ENCODE measurements at regions not wholly inside any gene's neighbourhood (a gene's known extent, or its start where the extent isn't known, plus 50 kb on each side); places are given as distances from the start of the nearest gene placed in this dataset.
A peak's percentile ranks its signal among the peaks of the same experiment; 100 is the strongest.

DNA sequence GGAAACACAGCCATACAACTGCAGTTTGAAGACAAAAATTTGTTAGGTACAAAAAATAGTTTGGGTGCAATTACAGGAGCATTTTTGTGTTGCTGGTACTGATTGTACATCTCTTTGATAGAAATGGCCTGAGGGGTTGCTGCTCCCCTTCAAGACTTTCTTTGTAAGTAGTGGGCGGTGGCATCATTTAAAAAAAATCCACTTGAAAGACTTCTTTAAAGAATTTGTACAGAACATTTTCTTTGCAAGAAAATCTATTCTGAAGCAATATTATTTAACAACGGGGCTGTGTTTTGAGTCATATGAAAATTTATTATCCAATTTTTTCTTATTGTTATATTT, 144.1 kb upstream of the CAV2 start:
- H3K4me1 ChIP-seq: peaks cover 51% of the 10 kb centered on the region
- no peaks in the 10 kb centered on the region for H3K9me3 ChIP-seq
- H3K27me3 ChIP-seq: no peaks in the 10 kb centered on the region
- H3K4me3 ChIP-seq: peak overlapping the region; percentile 13 to 31
- no peaks in the 10 kb centered on the region for H3K36me3 ChIP-seq
- TF ChIP-seq, protein P1, sequence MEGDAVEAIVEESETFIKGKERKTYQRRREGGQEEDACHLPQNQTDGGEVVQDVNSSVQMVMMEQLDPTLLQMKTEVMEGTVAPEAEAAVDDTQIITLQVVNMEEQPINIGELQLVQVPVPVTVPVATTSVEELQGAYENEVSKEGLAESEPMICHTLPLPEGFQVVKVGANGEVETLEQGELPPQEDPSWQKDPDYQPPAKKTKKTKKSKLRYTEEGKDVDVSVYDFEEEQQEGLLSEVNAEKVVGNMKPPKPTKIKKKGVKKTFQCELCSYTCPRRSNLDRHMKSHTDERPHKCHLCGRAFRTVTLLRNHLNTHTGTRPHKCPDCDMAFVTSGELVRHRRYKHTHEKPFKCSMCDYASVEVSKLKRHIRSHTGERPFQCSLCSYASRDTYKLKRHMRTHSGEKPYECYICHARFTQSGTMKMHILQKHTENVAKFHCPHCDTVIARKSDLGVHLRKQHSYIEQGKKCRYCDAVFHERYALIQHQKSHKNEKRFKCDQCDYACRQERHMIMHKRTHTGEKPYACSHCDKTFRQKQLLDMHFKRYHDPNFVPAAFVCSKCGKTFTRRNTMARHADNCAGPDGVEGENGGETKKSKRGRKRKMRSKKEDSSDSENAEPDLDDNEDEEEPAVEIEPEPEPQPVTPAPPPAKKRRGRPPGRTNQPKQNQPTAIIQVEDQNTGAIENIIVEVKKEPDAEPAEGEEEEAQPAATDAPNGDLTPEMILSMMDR (IDR thresholded peaks at IDR 0.05): no peak
- TF ChIP-seq POLR2AphosphoS5 (IDR thresholded peaks at IDR 0.05; ENCODE audit: insufficient read depth in 1 of 2, low read depth in 1 of 2): no peak
- TF ChIP-seq POLR2A (IDR thresholded peaks at IDR 0.05): no peak
- no peak for DNase-seq (ENCODE audit: extremely low spot score in 2 of 2)
- H3K27ac ChIP-seq: peak overlapping the region; percentile 68
- intact Hi-C loops (cut with DNase I): no loop called here

DNA sequence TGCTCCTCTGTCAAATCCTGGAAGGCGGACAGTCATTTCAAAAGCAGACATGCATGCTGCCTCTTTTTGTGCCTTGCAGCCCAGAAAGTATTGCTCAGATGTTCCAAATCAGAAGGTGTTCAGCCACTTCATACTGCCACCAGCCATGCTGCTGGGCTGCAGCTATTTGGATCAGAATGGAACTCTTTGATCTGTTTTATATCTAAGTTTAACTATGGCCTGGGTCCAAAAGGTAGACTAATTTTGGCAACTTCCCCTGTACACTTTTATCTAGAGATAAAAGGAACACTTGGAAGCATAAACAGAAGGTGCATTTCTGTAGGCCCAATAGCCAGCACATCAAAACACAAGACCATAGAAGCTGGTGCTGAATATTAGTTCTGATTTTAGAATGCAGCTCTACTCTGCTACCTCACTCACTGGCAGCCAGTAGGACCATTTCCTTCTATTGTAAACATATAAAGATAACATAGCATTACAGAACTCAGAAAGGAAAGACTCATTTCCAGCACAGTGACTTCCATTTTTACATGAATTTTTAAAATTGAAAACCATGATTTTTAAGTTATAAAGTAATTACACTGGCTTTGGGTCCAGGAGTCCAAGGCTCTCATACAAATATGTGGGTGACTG, 143.1 kb upstream of the CAV2 start:
- DNase-seq (ENCODE audit: extremely low spot score in 2 of 2): no peak
- Histone ChIP-seq H3K27me3 (no peaks in the 10 kb centered on the region), H3K27ac (peak overlapping the region; percentile 68), H3K36me3 (no peaks in the 10 kb centered on the region), H3K9me3 (no peaks in the 10 kb centered on the region), H3K4me3 (no peak overlapping the region), H3K4me1 (peaks cover 51% of the 10 kb centered on the region)
- TF ChIP-seq, protein P1 (IDR thresholded peaks at IDR 0.05): no peak
- no peak for TF ChIP-seq POLR2A (IDR thresholded peaks at IDR 0.05)
- no peak for TF ChIP-seq POLR2AphosphoS5 (IDR thresholded peaks at IDR 0.05; ENCODE audit: insufficient read depth in 1 of 2, low read depth in 1 of 2)
- intact Hi-C loops (cut with DNase I): no loop called here

DNA sequence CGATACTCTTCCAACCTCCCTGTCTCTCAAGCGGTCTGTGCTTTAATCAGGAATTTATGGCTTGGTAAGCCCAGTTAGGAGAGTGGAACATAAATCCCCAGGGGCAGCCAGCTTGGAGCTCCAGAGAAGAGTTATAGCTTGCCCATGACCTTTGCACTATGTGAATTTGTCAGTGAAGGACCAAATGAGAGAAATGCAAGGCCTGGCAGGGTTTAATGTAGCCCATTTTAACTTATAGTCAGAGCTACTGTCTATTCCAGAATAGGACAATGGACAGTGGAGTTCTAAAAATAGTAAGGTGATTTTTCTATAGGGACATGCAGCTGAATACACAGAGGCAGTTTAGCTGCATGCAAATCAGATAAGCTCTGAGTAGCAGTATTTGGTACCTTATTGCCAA, 142.6 kb upstream of the CAV2 start:
- Histone ChIP-seq H3K4me3 (no peak overlapping the region), H3K4me1 (peaks cover 51% of the 10 kb centered on the region), H3K9me3 (no peaks in the 10 kb centered on the region), H3K36me3 (no peaks in the 10 kb centered on the region), H3K27me3 (no peaks in the 10 kb centered on the region), H3K27ac (peak overlapping the region; percentile 18)
- no peak for TF ChIP-seq POLR2AphosphoS5 (IDR thresholded peaks at IDR 0.05; ENCODE audit: insufficient read depth in 1 of 2, low read depth in 1 of 2)
- TF ChIP-seq POLR2A (IDR thresholded peaks at IDR 0.05): no peak
- TF ChIP-seq, protein P1 (IDR thresholded peaks at IDR 0.05): no peak
- intact Hi-C loops (cut with DNase I): no loop called here
- no peak for DNase-seq (ENCODE audit: extremely low spot score in 2 of 2)

DNA sequence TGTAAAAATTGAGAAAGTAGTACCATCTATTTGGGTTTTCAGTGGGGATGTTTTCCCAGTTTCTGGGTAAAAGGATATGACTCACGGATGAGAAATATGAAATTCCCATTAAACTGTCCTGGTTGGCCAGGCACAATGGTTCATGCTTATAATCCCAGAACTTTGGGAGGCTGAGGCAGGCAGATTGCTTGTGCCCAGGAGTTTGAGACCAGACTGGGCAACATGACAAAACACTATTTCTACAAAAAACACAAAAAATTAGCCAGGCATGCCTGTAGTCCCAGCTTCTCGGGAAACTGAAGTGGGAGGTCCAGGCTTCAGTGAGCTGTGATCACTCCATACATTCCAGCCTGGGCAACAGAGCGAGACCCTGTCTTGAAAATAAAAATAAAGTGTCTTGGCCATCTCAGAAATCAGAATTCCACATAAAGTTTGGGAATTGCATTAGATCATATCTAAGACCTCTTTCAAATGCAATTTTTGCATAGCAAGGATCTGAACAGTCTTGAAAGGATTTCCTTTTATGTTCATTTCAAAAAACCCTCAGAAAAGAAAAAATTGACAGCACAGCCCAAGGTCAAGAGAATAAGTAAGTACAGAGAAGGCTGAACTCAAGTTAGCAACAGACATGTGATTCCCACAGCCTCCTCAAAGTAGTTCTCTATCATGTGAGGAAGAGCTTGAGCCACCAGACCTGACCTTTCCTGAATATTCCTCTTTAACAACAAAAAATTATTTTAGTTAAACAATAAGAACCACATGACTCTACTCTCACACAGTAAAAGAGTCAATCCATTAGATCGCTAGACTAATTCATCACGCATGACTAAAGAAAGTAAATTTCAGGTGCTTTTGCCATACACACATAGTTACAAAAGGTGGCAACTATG, 141.5 kb upstream of the CAV2 start:
- peak overlapping the region; percentile 66 for H3K27ac ChIP-seq
- H3K4me3 ChIP-seq: no peak overlapping the region
- peaks cover 51% of the 10 kb centered on the region for H3K4me1 ChIP-seq
- H3K27me3 ChIP-seq: no peaks in the 10 kb centered on the region
- TF ChIP-seq POLR2AphosphoS5 (IDR thresholded peaks at IDR 0.05; ENCODE audit: insufficient read depth in 1 of 2, low read depth in 1 of 2) (no peak), POLR2A (IDR thresholded peaks at IDR 0.05) (no peak)
- TF ChIP-seq, protein P1 (IDR thresholded peaks at IDR 0.05): no peak
- intact Hi-C loops (cut with DNase I): no loop called here
- no peak for DNase-seq (ENCODE audit: extremely low spot score in 2 of 2)
- H3K36me3 ChIP-seq: no peaks in the 10 kb centered on the region
- no peaks in the 10 kb centered on the region for H3K9me3 ChIP-seq

DNA sequence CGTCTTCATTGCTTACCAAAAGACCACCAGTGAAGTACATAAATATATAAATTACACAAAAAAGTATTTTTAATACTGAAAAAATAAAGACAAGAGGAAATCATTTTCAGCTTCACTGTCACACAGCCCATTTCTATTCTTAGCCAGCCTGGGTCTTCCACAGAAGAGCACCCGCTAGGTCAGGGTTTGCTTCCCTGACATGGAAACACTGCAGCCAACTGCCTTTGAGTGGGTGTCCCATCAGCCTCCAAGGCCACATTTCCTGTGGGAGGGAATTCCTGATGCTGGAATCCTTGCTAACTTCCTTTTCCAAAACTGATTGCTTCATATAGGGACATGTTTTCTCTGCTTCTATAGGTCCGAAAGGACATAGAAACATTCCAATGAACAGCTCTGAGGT, 137.8 kb upstream of the CAV2 start:
- Histone ChIP-seq H3K4me1 (peaks cover 16% of the 10 kb centered on the region), H3K9me3 (no peaks in the 10 kb centered on the region), H3K27me3 (no peaks in the 10 kb centered on the region), H3K36me3 (no peaks in the 10 kb centered on the region), H3K4me3 (no peak overlapping the region), H3K27ac (no peak overlapping the region)
- intact Hi-C loops (cut with DNase I): no loop called here
- no peak for TF ChIP-seq POLR2A (IDR thresholded peaks at IDR 0.05)
- DNase-seq (ENCODE audit: extremely low spot score in 2 of 2): no peak
